ENCODE measurements at regions not wholly inside any gene's neighbourhood (a gene's known extent, or its start where the extent isn't known, plus 50 kb on each side); places are given as distances from the start of the nearest gene placed in this dataset.

GRCh38 chr3:186453531-186453930, 90.6 kb downstream of the CRYGS start:
- no peak overlapping the region for H3K27ac ChIP-seq (ENCODE audit: control insufficient read depth, insufficient read depth)
- no peaks in the 10 kb centered on the region for H3K79me2 ChIP-seq (ENCODE audit: control insufficient read depth, insufficient read depth, low read length)
- H4K20me1 ChIP-seq (ENCODE audit: control insufficient read depth, insufficient read depth): no peaks in the 10 kb centered on the region
- H3K36me3 ChIP-seq (ENCODE audit: control insufficient read depth in 2 of 2, insufficient read depth in 2 of 2, low read length in 1 of 2): no peaks in the 10 kb centered on the region
- no peaks in the 10 kb centered on the region for H3K4me1 ChIP-seq (ENCODE audit: control insufficient read depth, insufficient read depth, low read length)
- in situ Hi-C loops (cut with MboI): no loop called here
- no peak overlapping the region for H3K9ac ChIP-seq (ENCODE audit: control insufficient read depth, insufficient read depth, low read length)
- H3K9me3 ChIP-seq (replicated peaks; ENCODE audit: control insufficient read depth, insufficient read depth, low read length): no peaks in the 10 kb centered on the region
- RAD21 ChIA-PET (ENCODE audit: unreplicated experiment): interaction anchor here (1.7 kb wide), 1 partner anchor 18 kb away, joined by 5 read pairs; no protein-coding TSS in a partner anchor
- no peak overlapping the region for H2AFZ ChIP-seq (ENCODE audit: control insufficient read depth, low read depth, low read length)
- no peak for ATAC-seq
- H3K4me3 ChIP-seq: no peak overlapping the region
- 38% methylated on average over 4 of the region's 4 CpGs for WGBS (ENCODE audit: insufficient coverage, insufficient replicate concordance, low lambda C conversion rate, missing lambda C conversion rate)
- FAIRE-seq: no peak
- POLR2A ChIA-PET: no interaction called here
- BruUV-seq (replicated peaks): no TSS peak
- peaks cover 0 to 2% of the 10 kb centered on the region in 2 experiments; a peak in 1 of 4 replicates for H3K27me3 ChIP-seq (replicated peaks in 1 of 2; ENCODE audit: control insufficient read depth in 2 of 2, insufficient read depth in 2 of 2, low read length in 1 of 2)
- intact Hi-C loops (cut with micrococcal nuclease; ENCODE audit: unreplicated experiment): no loop called here
- no peak for DNase-seq (ENCODE audit: low read depth, low spot score)
- no peak overlapping the region for H3K4me2 ChIP-seq (ENCODE audit: control insufficient read depth, insufficient read depth)
- CTCF ChIA-PET: no interaction called here
- SMC1A ChIA-PET (ENCODE audit: uncharacterized antibody, unreplicated experiment): no interaction called here
- TF ChIP-seq SIX5 (IDR thresholded peaks at IDR 0.05; ENCODE audit: low read depth, low read length, severe bottlenecking): no peak
- TF ChIP-seq SUPT20H (IDR thresholded peaks at IDR 0.05; ENCODE audit: borderline replicate concordance, control insufficient read depth, low read depth, low read length): no peak
- no peak for TF ChIP-seq NFYB (IDR thresholded peaks at IDR 0.05; ENCODE audit: insufficient read depth, low read depth, low read length)
- no peak for TF ChIP-seq HCFC1 (IDR thresholded peaks at IDR 0.05; ENCODE audit: low read length)
- TF ChIP-seq IRF3 (IDR thresholded peaks at IDR 0.05): no peak
- no peak for TF ChIP-seq ETV6 (conservative IDR thresholded peaks at IDR 0.05 in 1 of 2, IDR thresholded peaks at IDR 0.05 in 1 of 2; ENCODE audit: borderline replicate concordance in 1 of 2, low read depth in 1 of 2)
- TF ChIP-seq CEBPB (IDR thresholded peaks at IDR 0.05; ENCODE audit: borderline replicate concordance in 1 of 2, low read depth in 2 of 2, low read length in 2 of 2): no peak
- no peak for TF ChIP-seq FOXM1 (IDR thresholded peaks at IDR 0.05; ENCODE audit: low read depth, low read length)
- TF ChIP-seq ELK1 (IDR thresholded peaks at IDR 0.05; ENCODE audit: low read depth, low read length): no peak
- no peak for TF ChIP-seq ZBTB40 (IDR thresholded peaks at IDR 0.05; ENCODE audit: borderline replicate concordance)
- TF ChIP-seq EGR1 (IDR thresholded peaks at IDR 0.05; ENCODE audit: borderline replicate concordance in 1 of 2, low read depth in 2 of 2, low read length in 2 of 2): no peak
- TF ChIP-seq PAX5 (IDR thresholded peaks at IDR 0.05; ENCODE audit: borderline replicate concordance, low read depth, low read length): no peak
- no peak for TF ChIP-seq BHLHE40 (IDR thresholded peaks at IDR 0.05; ENCODE audit: borderline replicate concordance in 1 of 2, low read depth in 2 of 2, low read length in 1 of 2)
- no peak for TF ChIP-seq ZNF24 (IDR thresholded peaks at IDR 0.05)
- no peak for TF ChIP-seq ZNF384 (IDR thresholded peaks at IDR 0.05; ENCODE audit: borderline replicate concordance, low read depth, low read length)
- no peak for TF ChIP-seq SMAD1 (IDR thresholded peaks at IDR 0.05; ENCODE audit: low read depth, partially characterized antibody)
- TF ChIP-seq CREM (IDR thresholded peaks at IDR 0.05; ENCODE audit: low read depth): no peak
- TF ChIP-seq SUZ12 (IDR thresholded peaks at IDR 0.05; ENCODE audit: unreplicated experiment): no peak
- no peak for TF ChIP-seq GABPA (IDR thresholded peaks at IDR 0.05; ENCODE audit: low read depth)
